Adrenal gland (tissue), 5 donors: ENCODE measurements at regions not wholly inside any gene's neighbourhood (a gene's known extent, or its start where the extent isn't known, plus 50 kb on each side); places are given as distances from the start of the nearest gene placed in this dataset.

Source experiments
- POLR2A ChIP-seq, 2 donors: fragments of 450-650 bp; IDR thresholded peaks; one replicate each; pipeline ENCODE4 v1.6.1; 2017; ENCODE audit warnings: antibody characterized with exemption in 2 of 2, mild to moderate bottlenecking in 2 of 2, moderate library complexity in 1 of 2
- TF ChIP-seq, protein P1 (sequence below), 6 experiments: fragments of 450-650 bp in 4 of 6; fragments of 200-600 bp in 2 of 6; sonication (generic) in 1 of 6; IDR thresholded peaks; 1 replicate in 5 of 6; 2 replicates in 1 of 6; pipeline versions ENCODE4 v1.5.1 to v1.8.0; 2016 to 2021; ENCODE audit warnings: antibody characterized with exemption in 6 of 6, mild to moderate bottlenecking in 2 of 6, moderate library complexity in 1 of 6
- donor health status: DM: no; HTN: no; CAD: no.

- TF ChIP-seq, protein P1, sequence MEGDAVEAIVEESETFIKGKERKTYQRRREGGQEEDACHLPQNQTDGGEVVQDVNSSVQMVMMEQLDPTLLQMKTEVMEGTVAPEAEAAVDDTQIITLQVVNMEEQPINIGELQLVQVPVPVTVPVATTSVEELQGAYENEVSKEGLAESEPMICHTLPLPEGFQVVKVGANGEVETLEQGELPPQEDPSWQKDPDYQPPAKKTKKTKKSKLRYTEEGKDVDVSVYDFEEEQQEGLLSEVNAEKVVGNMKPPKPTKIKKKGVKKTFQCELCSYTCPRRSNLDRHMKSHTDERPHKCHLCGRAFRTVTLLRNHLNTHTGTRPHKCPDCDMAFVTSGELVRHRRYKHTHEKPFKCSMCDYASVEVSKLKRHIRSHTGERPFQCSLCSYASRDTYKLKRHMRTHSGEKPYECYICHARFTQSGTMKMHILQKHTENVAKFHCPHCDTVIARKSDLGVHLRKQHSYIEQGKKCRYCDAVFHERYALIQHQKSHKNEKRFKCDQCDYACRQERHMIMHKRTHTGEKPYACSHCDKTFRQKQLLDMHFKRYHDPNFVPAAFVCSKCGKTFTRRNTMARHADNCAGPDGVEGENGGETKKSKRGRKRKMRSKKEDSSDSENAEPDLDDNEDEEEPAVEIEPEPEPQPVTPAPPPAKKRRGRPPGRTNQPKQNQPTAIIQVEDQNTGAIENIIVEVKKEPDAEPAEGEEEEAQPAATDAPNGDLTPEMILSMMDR (IDR thresholded peaks at IDR 0.05): no peak
- no peak for TF ChIP-seq POLR2A (IDR thresholded peaks at IDR 0.05)
Observed at GRCh38 chr2:129868151-129868550, 111.3 kb upstream of the RAB6C start.
